ENCODE measurements at regions not wholly inside any gene's neighbourhood (a gene's known extent, or its start where the extent isn't known, plus 50 kb on each side); places are given as distances from the start of the nearest gene placed in this dataset.

- TF ChIP-seq ZFX (IDR thresholded peaks at IDR 0.05; ENCODE audit: borderline replicate concordance): no peak
- TF ChIP-seq CTCF (IDR thresholded peaks at IDR 0.05): no peak
- no peak overlapping the region for H3K27ac ChIP-seq
These were observed 973.1 kb upstream of the ADGRL2 start for GRCh38 chr1:80827666-80828065.

- TF ChIP-seq CTCF (IDR thresholded peaks at IDR 0.05) (no peak), ZFX (IDR thresholded peaks at IDR 0.05; ENCODE audit: borderline replicate concordance) (no peak)
- H3K27ac ChIP-seq: no peak overlapping the region
These were observed 975.7 kb upstream of the ADGRL2 start for GRCh38 chr1:80825067-80825466.

- TF ChIP-seq ZFX (IDR thresholded peaks at IDR 0.05; ENCODE audit: borderline replicate concordance): no peak
- TF ChIP-seq CTCF (IDR thresholded peaks at IDR 0.05): no peak
These were observed 982.5 kb upstream of the ADGRL2 start for GRCh38 chr1:80818211-80818610.

GRCh38 chr1:80807981-80808380 lies 992.8 kb upstream of the ADGRL2 start:
- TF ChIP-seq ZFX (IDR thresholded peaks at IDR 0.05; ENCODE audit: borderline replicate concordance) (no peak), CTCF (IDR thresholded peaks at IDR 0.05) (no peak)
- H3K27ac ChIP-seq: no peak overlapping the region

More at GRCh38 chr1:80818211-80818610, 982.5 kb upstream of the ADGRL2 start:
- no peak overlapping the region for H3K27ac ChIP-seq

GRCh38 chr1:80806431-80806830 lies 994.3 kb upstream of the ADGRL2 start:
- no peak overlapping the region for H3K27ac ChIP-seq
- TF ChIP-seq CTCF (IDR thresholded peaks at IDR 0.05) (no peak), ZFX (IDR thresholded peaks at IDR 0.05; ENCODE audit: borderline replicate concordance) (no peak)

GRCh38 chr1:80801695-80802094 lies 999.0 kb upstream of the ADGRL2 start:
- H3K27ac ChIP-seq: no peak overlapping the region
- TF ChIP-seq ZFX (IDR thresholded peaks at IDR 0.05; ENCODE audit: borderline replicate concordance) (no peak), CTCF (IDR thresholded peaks at IDR 0.05) (no peak)

- no peak for TF ChIP-seq ZFX (IDR thresholded peaks at IDR 0.05; ENCODE audit: borderline replicate concordance)
- TF ChIP-seq CTCF (IDR thresholded peaks at IDR 0.05): peak; percentile 12; the same call in 1 of the 2 replicates
- no peak overlapping the region for H3K27ac ChIP-seq
These were observed 1001.3 kb upstream of the ADGRL2 start for GRCh38 chr1:80799457-80799856.
